ENCODE measurements at regions not wholly inside any gene's neighbourhood (a gene's known extent, or its start where the extent isn't known, plus 50 kb on each side); places are given as distances from the start of the nearest gene placed in this dataset.

DNA sequence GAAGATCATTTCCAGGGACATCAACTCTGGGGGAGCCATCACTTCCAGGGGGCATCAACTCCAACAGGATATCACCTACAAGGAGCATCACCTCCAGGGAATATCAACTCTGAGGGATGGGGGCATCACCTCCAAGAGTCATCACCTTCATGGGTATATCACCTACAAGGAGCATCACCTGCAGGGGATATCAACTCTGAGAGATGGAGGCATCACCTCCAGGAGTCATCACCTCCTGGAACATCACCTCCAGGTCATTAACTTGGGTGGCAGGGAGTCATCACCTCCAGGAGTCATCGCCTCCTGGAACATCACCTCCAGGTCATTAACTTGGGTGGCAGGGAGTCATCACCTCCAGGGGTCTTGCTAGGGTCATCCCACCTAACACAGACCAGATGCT, 167.6 kb downstream of the NDUFA10 start:
- no peak overlapping the region for H3K27ac Mint-ChIP-seq
- no peak overlapping the region for H3K4me3 Mint-ChIP-seq
- H3K4me1 Mint-ChIP-seq: no peaks in the 10 kb centered on the region
- TF ChIP-seq, protein P1, sequence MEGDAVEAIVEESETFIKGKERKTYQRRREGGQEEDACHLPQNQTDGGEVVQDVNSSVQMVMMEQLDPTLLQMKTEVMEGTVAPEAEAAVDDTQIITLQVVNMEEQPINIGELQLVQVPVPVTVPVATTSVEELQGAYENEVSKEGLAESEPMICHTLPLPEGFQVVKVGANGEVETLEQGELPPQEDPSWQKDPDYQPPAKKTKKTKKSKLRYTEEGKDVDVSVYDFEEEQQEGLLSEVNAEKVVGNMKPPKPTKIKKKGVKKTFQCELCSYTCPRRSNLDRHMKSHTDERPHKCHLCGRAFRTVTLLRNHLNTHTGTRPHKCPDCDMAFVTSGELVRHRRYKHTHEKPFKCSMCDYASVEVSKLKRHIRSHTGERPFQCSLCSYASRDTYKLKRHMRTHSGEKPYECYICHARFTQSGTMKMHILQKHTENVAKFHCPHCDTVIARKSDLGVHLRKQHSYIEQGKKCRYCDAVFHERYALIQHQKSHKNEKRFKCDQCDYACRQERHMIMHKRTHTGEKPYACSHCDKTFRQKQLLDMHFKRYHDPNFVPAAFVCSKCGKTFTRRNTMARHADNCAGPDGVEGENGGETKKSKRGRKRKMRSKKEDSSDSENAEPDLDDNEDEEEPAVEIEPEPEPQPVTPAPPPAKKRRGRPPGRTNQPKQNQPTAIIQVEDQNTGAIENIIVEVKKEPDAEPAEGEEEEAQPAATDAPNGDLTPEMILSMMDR (IDR thresholded peaks at IDR 0.05; ENCODE audit: unreplicated experiment in 3 of 3): no peak
- H3K36me3 Mint-ChIP-seq (ENCODE audit: low read depth): no peaks in the 10 kb centered on the region
- H3K27me3 Mint-ChIP-seq (ENCODE audit: low read depth): peaks cover 11% of the 10 kb centered on the region
- H3K9me3 Mint-ChIP-seq: peaks cover 10% of the 10 kb centered on the region

- Mint-ChIP-seq H3K9me3 (peaks cover 10% of the 10 kb centered on the region), H3K4me1 (no peaks in the 10 kb centered on the region), H3K4me3 (no peak overlapping the region), H3K36me3 (ENCODE audit: low read depth) (no peaks in the 10 kb centered on the region), H3K27ac (no peak overlapping the region), H3K27me3 (ENCODE audit: low read depth) (peaks cover 11% of the 10 kb centered on the region)
- TF ChIP-seq, protein P1 (IDR thresholded peaks at IDR 0.05; ENCODE audit: unreplicated experiment in 3 of 3): no peak
These were observed 168.4 kb downstream of the NDUFA10 start for GRCh38 chr2:239856620-239857285.

- H3K9me3 Mint-ChIP-seq: peaks cover 18% of the 10 kb centered on the region
- no peak overlapping the region for H3K4me3 Mint-ChIP-seq
- H3K4me1 Mint-ChIP-seq: no peaks in the 10 kb centered on the region
- H3K36me3 Mint-ChIP-seq (ENCODE audit: low read depth): no peaks in the 10 kb centered on the region
- TF ChIP-seq, protein P1 (IDR thresholded peaks at IDR 0.05; ENCODE audit: unreplicated experiment in 3 of 3): no peak
- no peak overlapping the region for H3K27ac Mint-ChIP-seq
- peaks cover 11% of the 10 kb centered on the region for H3K27me3 Mint-ChIP-seq (ENCODE audit: low read depth)
These were observed 169.1 kb downstream of the NDUFA10 start for GRCh38 chr2:239855863-239856587.

DNA sequence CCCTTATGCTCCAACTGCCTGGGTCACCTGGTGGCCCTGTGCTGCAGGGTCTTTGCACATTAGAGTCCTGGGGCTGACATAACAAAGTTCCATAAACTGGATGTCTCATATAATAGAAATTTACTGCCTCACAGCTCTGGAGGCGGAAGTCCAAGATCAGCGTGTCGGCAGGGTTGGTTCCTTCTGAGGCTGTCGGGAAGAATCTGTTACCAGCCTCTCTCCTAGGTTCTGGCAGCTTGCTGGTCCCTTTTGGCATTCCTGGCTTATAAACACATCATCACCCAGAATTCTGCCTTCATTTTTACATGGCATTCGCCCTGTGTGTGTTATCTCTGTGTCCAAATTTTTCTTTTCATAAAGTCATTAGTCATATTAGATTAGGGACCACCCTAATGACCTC, 170.5 kb downstream of the NDUFA10 start:
- Mint-ChIP-seq H3K36me3 (ENCODE audit: low read depth) (no peaks in the 10 kb centered on the region), H3K9me3 (peaks cover 25% of the 10 kb centered on the region), H3K4me1 (no peaks in the 10 kb centered on the region), H3K27ac (no peak overlapping the region), H3K4me3 (no peak overlapping the region), H3K27me3 (ENCODE audit: low read depth) (peaks cover 11% of the 10 kb centered on the region)
- TF ChIP-seq, protein P1 (IDR thresholded peaks at IDR 0.05; ENCODE audit: unreplicated experiment in 3 of 3): no peak

DNA sequence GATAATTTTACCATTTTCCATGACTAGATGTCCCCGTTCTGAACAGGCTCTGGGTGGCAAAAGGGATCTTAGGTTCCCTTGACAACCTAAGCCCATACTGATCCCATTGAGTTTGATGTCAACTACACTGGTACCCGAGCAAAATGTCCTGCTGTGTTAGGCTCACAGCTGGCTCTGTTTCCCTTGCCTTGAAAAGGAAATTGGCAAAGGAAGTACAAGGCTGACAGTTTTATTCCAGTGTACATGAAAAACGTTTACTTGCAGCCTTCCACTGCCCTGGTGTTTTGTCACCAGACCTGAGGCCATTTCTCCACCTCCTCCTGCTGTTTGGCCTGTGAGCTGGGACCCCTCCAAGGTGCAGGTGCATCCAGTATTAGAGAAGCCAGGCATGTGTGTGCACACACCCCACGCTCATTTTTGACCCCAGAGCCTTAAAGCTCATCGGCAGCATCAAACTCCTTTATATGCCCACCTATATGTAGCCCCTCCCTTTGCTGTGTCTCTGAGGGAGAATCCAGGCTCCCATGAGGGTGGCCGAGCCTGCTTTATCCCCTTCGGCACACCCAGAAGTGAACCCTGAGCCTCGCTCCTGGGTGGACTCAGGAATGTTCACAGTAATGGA, 171.3 kb downstream of the NDUFA10 start:
- peaks cover 31% of the 10 kb centered on the region for H3K9me3 Mint-ChIP-seq
- peaks cover 11% of the 10 kb centered on the region for H3K27me3 Mint-ChIP-seq (ENCODE audit: low read depth)
- no peak overlapping the region for H3K27ac Mint-ChIP-seq
- no peaks in the 10 kb centered on the region for H3K4me1 Mint-ChIP-seq
- TF ChIP-seq, protein P1 (IDR thresholded peaks at IDR 0.05; ENCODE audit: unreplicated experiment in 3 of 3): no peak
- H3K4me3 Mint-ChIP-seq: no peak overlapping the region
- no peaks in the 10 kb centered on the region for H3K36me3 Mint-ChIP-seq (ENCODE audit: low read depth)

Measured in nephron (organoid).